AG10803 (cell line): ENCODE measurements at regions not wholly inside any gene's neighbourhood (a gene's known extent, or its start where the extent isn't known, plus 50 kb on each side); places are given as distances from the start of the nearest gene placed in this dataset.

ENCODE experiments used
- DNase-seq: peaks from one replicate; pipeline ENCODE4 v3.0.0; 2010; ENCODE audit warnings: low read depth
- H3K4me3 ChIP-seq: 2 replicates; pipeline ENCODE4 v1.5.1; 2011; ENCODE audit warnings: mild to moderate bottlenecking, low read length, control low read depth
- TF ChIP-seq, protein P1 (sequence below): conservative IDR thresholded peaks from 2 replicates; pipeline ENCODE4 v1.5.1; 2011; ENCODE audit warnings: mild to moderate bottlenecking, low read length, control low read depth, inconsistent platforms

DNA sequence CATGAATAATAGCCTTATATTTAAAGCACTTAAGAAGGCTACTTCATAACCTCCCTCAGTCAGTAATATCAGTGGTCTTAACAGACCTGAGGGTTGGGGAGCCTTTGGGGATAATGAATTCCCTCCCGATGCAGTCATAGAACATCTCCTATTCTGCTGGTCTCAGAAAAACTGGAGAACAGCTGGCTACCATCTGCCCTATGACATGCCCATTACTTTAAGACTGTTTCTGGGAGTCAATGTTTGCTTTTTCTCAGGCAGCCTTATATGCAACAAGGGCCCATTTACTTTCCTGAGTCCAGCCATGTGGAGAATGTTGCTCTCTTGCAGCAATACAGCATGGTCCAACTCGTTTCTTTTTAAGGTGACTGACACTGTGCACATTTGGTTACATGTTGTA is 161.7 kb upstream of the PARP11 start:
- TF ChIP-seq, protein P1, sequence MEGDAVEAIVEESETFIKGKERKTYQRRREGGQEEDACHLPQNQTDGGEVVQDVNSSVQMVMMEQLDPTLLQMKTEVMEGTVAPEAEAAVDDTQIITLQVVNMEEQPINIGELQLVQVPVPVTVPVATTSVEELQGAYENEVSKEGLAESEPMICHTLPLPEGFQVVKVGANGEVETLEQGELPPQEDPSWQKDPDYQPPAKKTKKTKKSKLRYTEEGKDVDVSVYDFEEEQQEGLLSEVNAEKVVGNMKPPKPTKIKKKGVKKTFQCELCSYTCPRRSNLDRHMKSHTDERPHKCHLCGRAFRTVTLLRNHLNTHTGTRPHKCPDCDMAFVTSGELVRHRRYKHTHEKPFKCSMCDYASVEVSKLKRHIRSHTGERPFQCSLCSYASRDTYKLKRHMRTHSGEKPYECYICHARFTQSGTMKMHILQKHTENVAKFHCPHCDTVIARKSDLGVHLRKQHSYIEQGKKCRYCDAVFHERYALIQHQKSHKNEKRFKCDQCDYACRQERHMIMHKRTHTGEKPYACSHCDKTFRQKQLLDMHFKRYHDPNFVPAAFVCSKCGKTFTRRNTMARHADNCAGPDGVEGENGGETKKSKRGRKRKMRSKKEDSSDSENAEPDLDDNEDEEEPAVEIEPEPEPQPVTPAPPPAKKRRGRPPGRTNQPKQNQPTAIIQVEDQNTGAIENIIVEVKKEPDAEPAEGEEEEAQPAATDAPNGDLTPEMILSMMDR, result no peak
- peak; percentile 41 for DNase-seq
- H3K4me3 ChIP-seq, result no peak overlapping the region

DNA sequence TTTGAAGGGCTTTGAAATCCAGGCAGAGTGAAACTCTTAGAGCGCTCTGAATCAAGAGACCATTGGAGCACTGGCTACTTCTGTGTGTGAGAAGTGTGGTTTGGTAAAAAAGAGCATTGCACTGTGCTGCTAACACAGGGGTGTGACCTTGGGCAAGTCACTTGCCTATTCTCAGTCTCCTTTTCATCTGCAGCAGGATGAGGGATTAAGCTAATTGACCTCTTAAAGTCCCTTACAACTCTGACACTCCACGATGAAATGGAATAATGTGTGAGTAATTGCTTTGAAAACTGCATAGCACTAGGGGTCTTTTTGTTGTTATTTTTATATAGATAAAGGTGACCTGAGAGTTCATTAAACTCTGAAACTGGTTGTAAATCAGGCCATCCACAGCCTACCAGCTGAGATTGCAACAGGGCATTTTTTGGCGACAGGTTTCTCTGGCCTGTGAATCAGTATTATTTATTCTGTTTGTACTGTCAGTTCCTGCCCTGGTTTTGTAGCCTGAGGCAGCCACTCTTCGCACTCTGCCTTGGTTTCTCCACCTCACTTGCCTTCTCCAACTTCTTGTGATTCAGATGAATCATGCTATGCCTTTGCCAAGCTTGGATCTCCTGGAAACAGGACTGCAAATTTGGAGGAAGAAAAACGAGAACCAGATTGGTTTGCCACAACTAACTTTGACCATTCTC is 159.9 kb upstream of the PARP11 start:
- DNase-seq, result peak; percentile 37
- TF ChIP-seq, protein P1, result no peak
- H3K4me3 ChIP-seq, result no peak overlapping the region

DNA sequence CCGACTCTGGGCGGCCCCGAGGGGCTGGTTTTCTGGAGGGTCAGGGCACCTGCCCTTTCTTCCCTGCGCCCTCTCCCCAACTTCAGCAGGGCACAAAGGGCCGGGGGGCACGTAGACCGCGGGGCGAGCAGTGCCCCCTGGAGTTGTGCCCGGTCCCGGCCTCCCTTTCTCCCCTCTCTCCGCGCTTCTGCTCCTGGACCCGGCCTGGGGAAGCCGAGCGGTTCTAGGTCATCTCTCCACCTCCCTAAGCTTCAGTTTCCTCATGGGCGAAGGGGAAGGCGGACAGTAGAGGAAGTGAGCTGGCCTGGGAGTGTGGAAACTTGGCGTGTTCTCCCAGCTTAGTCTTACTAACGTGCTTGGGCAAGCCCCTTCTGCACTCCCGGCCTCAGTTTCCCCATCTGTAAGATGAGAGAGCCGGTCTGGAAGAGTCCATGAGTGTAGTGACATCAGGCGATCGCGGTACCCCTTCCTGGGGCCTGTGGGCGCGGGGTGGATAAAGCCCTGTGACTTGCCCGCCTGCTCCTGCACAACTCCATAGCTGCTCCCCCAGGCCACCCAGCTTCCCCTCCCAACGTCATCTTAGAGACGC is 158.6 kb upstream of the PARP11 start:
- H3K4me3 ChIP-seq, result peak overlapping the region; percentile 34
- DNase-seq, result peak; percentile 37
- TF ChIP-seq, protein P1, result no peak

DNA sequence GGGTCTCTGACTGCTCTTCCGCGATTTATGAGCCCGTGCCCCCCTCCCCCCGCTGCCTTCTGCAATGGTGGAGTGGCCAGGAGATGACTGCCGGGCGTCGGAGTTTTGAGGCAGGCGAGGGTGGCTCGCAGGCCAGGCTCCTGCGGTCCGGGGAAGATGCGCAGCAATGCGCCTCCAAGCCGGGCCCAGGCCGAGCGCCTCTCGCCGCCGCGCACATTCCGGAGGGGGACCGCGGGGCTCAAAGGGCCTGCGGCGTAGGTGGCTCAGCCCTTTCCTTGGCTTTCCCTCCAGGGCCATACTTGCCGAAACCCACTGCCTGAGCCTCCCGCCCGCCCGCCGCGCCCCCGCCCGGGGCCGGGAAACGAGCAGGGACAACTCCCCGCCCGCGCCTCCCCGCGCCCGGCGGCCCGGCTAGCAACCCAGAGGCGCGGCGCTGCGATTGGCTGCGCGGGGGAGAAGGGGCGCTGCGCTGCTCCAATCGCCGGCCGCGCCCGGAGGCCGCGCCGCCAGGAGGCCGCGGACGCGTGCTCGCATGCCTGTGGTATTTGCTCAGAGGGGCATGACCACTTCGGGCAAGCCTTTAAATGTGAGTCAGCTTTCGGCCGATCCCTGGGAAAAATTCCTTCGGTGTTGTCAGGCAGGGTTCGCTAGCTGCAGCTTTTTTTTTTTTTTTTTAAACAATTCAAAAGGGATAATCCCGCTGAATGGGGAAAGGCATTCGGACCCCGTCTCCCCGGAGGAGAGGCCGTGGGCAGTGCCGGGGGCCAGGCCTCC is 157.9 kb upstream of the PARP11 start:
- H3K4me3 ChIP-seq, result peak overlapping the region; percentile 53
- TF ChIP-seq, protein P1, result no peak
- DNase-seq, result peak; percentile 98

DNA sequence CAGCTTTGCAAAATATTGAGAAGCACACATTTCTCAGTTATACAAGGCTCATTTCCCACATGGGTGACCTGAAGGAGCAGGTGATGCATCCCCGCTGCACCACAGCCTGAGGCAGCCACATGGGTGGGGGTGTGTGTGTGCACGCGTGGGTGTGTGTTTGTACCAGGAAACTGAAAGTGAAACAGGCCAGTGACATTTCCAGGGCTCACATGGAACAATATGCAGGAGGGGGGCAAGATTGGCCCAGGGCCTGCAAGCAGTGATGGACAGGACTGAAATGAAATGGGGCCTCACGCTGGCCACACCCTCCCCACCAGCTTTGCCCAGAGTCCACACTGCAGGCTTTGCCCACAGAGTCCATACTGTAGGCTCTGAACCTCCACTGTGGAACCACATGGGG is 154.2 kb upstream of the PARP11 start:
- no peak overlapping the region for H3K4me3 ChIP-seq
- TF ChIP-seq, protein P1, result no peak
- no peak for DNase-seq

DNA sequence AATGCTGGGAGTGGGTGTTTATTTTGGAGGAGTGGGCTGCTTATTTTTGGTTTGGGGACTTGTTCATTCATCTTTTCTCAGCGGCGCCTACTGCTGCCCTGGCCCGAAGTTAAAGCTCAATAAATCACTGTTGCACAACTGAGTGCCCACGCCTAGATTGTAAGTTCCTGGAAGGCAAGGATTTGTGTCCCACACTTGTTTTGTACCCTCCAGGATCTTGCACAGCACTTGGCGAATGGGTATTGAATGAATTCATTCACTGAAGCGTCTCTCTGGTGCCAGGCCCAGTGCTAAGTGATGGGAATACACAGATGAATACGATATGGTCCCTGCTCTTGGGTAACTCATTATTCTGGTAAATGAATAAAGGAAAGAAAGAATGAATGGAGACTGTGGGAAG is 153.3 kb upstream of the PARP11 start:
- no peak overlapping the region for H3K4me3 ChIP-seq
- no peak for DNase-seq
- TF ChIP-seq, protein P1, result no peak
